Activated T-helper 9 cell treated with anti-CD3 and anti-CD28 coated beads, Interleukin-2, amount 50 U/mL, for 16 hours (primary cell): ENCODE measurements at regions not wholly inside any gene's neighbourhood (a gene's known extent, or its start where the extent isn't known, plus 50 kb on each side); places are given as distances from the start of the nearest gene placed in this dataset.

Experiments used
- DNase-seq: peaks from one replicate; pipeline ENCODE4 v3.0.0-alpha.2; 2020; ENCODE audit warnings: low read depth

GRCh38 chr20:52921340-52921739 lies 50.8 kb upstream of the TSHZ2 start:
- no peak for DNase-seq

GRCh38 chr20:52918311-52918710 lies 53.8 kb upstream of the TSHZ2 start:
- no peak for DNase-seq

GRCh38 chr20:52915564-52915963 lies 56.6 kb upstream of the TSHZ2 start:
- no peak for DNase-seq

GRCh38 chr20:52914870-52915269 lies 57.3 kb upstream of the TSHZ2 start:
- no peak for DNase-seq

- DNase-seq: no peak
Observed at GRCh38 chr20:52913650-52914387, 58.3 kb upstream of the TSHZ2 start.

- DNase-seq: no peak
Observed at GRCh38 chr20:52905241-52905994, 66.7 kb upstream of the TSHZ2 start.

GRCh38 chr20:52904837-52905236 lies 67.3 kb upstream of the TSHZ2 start:
- no peak for DNase-seq

- DNase-seq: no peak
Observed at GRCh38 chr20:52899041-52899608, 73.0 kb upstream of the TSHZ2 start.

GRCh38 chr20:52896348-52896747 lies 75.8 kb upstream of the TSHZ2 start:
- DNase-seq: no peak

GRCh38 chr20:52895701-52896100 lies 76.5 kb upstream of the TSHZ2 start:
- no peak for DNase-seq

GRCh38 chr20:52895235-52895634 lies 76.9 kb upstream of the TSHZ2 start:
- no peak for DNase-seq

- no peak for DNase-seq
Observed at GRCh38 chr20:52893498-52893897, 78.7 kb upstream of the TSHZ2 start.

GRCh38 chr20:52892023-52892422 lies 80.1 kb upstream of the TSHZ2 start:
- no peak for DNase-seq

- DNase-seq: no peak
Observed at GRCh38 chr20:52890130-52890529, 82.0 kb upstream of the TSHZ2 start.

- no peak for DNase-seq
Observed at GRCh38 chr20:52889225-52889624, 82.9 kb upstream of the TSHZ2 start.

- DNase-seq: no peak
Observed at GRCh38 chr20:52888096-52888495, 84.1 kb upstream of the TSHZ2 start.

- no peak for DNase-seq
Observed at GRCh38 chr20:52880997-52881396, 91.2 kb upstream of the TSHZ2 start.

- DNase-seq: no peak
Observed at GRCh38 chr20:52880259-52880658, 91.9 kb upstream of the TSHZ2 start.

GRCh38 chr20:52874241-52874640 lies 97.9 kb upstream of the TSHZ2 start:
- DNase-seq: no peak

GRCh38 chr20:52869698-52870501 lies 102.3 kb upstream of the TSHZ2 start:
- no peak for DNase-seq

- no peak for DNase-seq
Observed at GRCh38 chr20:52869276-52869675, 102.9 kb upstream of the TSHZ2 start.

GRCh38 chr20:52867305-52867704 lies 104.9 kb upstream of the TSHZ2 start:
- no peak for DNase-seq
